Right atrium auricular region (tissue), 2 donors: ENCODE measurements at regions not wholly inside any gene's neighbourhood (a gene's known extent, or its start where the extent isn't known, plus 50 kb on each side); places are given as distances from the start of the nearest gene placed in this dataset.

Experiments used
- DNase-seq: peaks from one replicate; pipeline ENCODE4 v3.0.0-alpha.2; 2019; ENCODE audit warnings: low spot score
- H3K27ac ChIP-seq, 2 donors: fragments of 200-600 bp; sonication (generic); 1 replicate in 1 of 2; 2 replicates in 1 of 2; pipeline ENCODE4 v1.5.1; 2016 to 2019
- H3K27me3 ChIP-seq, 2 donors: fragments of 200-600 bp; sonication (generic); one replicate each; pipeline versions ENCODE4 v1.5.1 to v1.6.0; 2017 to 2019
- H3K36me3 ChIP-seq: fragments of 200-600 bp; sonication (generic); one replicate; pipeline ENCODE4 v1.5.1; 2016
- H3K4me1 ChIP-seq, 2 donors: fragments of 200-600 bp; sonication (generic); one replicate each; pipeline versions ENCODE4 v1.5.1 to v1.6.0; 2017 to 2019
- H3K4me3 ChIP-seq, 2 donors: fragments of 200-600 bp; sonication (generic); 1 replicate in 1 of 2; 2 replicates in 1 of 2; pipeline ENCODE4 v1.5.1; 2017 to 2019; ENCODE audit warnings: mild to moderate bottlenecking in 1 of 2, moderate library complexity in 1 of 2
- H3K9me3 ChIP-seq, 2 donors: fragments of 200-600 bp; sonication (generic); one replicate each; pipeline ENCODE4 v1.5.1; 2019
- CTCF ChIP-seq, 2 donors: fragments of 200-600 bp; sonication (generic); IDR thresholded peaks; one replicate each; pipeline ENCODE4 v1.5.1; 2019; ENCODE audit warnings: antibody characterized with exemption in 2 of 2

GRCh38 chr14:39772627-39773026 is 340.4 kb upstream of the FBXO33 start:
- no peak for DNase-seq
- Histone ChIP-seq H3K9me3 (no peaks in the 10 kb centered on the region), H3K27me3 (no peaks in the 10 kb centered on the region), H3K4me3 (no peak overlapping the region), H3K4me1 (no peaks in the 10 kb centered on the region), H3K27ac (no peak overlapping the region), H3K36me3 (no peaks in the 10 kb centered on the region)
- TF ChIP-seq CTCF (IDR thresholded peaks at IDR 0.05) = no peak

- H3K9me3 ChIP-seq = no peaks in the 10 kb centered on the region
- H3K4me3 ChIP-seq = no peak overlapping the region
- no peak overlapping the region for H3K27ac ChIP-seq
- no peaks in the 10 kb centered on the region for H3K4me1 ChIP-seq
- no peaks in the 10 kb centered on the region for H3K36me3 ChIP-seq
- no peaks in the 10 kb centered on the region for H3K27me3 ChIP-seq
- TF ChIP-seq CTCF (IDR thresholded peaks at IDR 0.05) = no peak
- no peak for DNase-seq
Observed at GRCh38 chr14:39768589-39768988, 336.4 kb upstream of the FBXO33 start.

GRCh38 chr14:39766397-39767000 is 334.3 kb upstream of the FBXO33 start:
- Histone ChIP-seq H3K4me3 (no peak overlapping the region), H3K27me3 (no peaks in the 10 kb centered on the region), H3K9me3 (no peaks in the 10 kb centered on the region), H3K4me1 (no peaks in the 10 kb centered on the region), H3K36me3 (no peaks in the 10 kb centered on the region), H3K27ac (no peak overlapping the region)
- DNase-seq = no peak
- no peak for TF ChIP-seq CTCF (IDR thresholded peaks at IDR 0.05)

- Histone ChIP-seq H3K4me1 (no peaks in the 10 kb centered on the region), H3K9me3 (no peaks in the 10 kb centered on the region), H3K27me3 (no peaks in the 10 kb centered on the region), H3K36me3 (no peaks in the 10 kb centered on the region), H3K4me3 (no peak overlapping the region), H3K27ac (no peak overlapping the region)
- no peak for TF ChIP-seq CTCF (IDR thresholded peaks at IDR 0.05)
- no peak for DNase-seq
Observed at GRCh38 chr14:39765676-39766075, 333.4 kb upstream of the FBXO33 start.

- no peaks in the 10 kb centered on the region for H3K9me3 ChIP-seq
- H3K36me3 ChIP-seq = no peaks in the 10 kb centered on the region
- no peak overlapping the region for H3K4me3 ChIP-seq
- TF ChIP-seq CTCF (IDR thresholded peaks at IDR 0.05) = no peak
- no peaks in the 10 kb centered on the region for H3K4me1 ChIP-seq
- no peak overlapping the region for H3K27ac ChIP-seq
- no peaks in the 10 kb centered on the region for H3K27me3 ChIP-seq
- no peak for DNase-seq
Observed at GRCh38 chr14:39763402-39763890, 331.2 kb upstream of the FBXO33 start.
